Neural cell (in vitro differentiated cells): ENCODE measurements at regions not wholly inside any gene's neighbourhood (a gene's known extent, or its start where the extent isn't known, plus 50 kb on each side); places are given as distances from the start of the nearest gene placed in this dataset.

Source experiments
- CTCF ChIP-seq: fragments of 450-650 bp; IDR thresholded peaks from 2 replicates; pipeline ENCODE4 v1.5.1; 2014; ENCODE audit warnings: antibody characterized with exemption, mild to moderate bottlenecking, moderate library complexity; ENCODE audit not compliant: poor library complexity, severe bottlenecking
- EP300 ChIP-seq: fragments of 450-650 bp; conservative IDR thresholded peaks from 2 replicates; pipeline ENCODE4 v1.6.1; 2014; ENCODE audit warnings: antibody characterized with exemption, mild to moderate bottlenecking, moderate library complexity; ENCODE audit not compliant: poor library complexity, severe bottlenecking
- EZH2 ChIP-seq: fragments of 200-600, 300-800 bp; shearing (Covaris generic), sonication (generic); IDR thresholded peaks from 2 replicates; pipeline ENCODE4 v1.6.1; 2014; ENCODE audit warnings: antibody characterized with exemption, low read length, borderline replicate concordance, mild to moderate bottlenecking; ENCODE audit not compliant: insufficient read depth, poor library complexity, severe bottlenecking
- MXI1 ChIP-seq: fragments of 450-650 bp; conservative IDR thresholded peaks from 2 replicates; pipeline ENCODE4 v1.6.1; 2014; ENCODE audit warnings: antibody characterized with exemption, mild to moderate bottlenecking; ENCODE audit not compliant: poor library complexity, severe bottlenecking
- POLR2AphosphoS5 ChIP-seq: IDR thresholded peaks from 2 replicates; pipeline ENCODE4 v1.6.1; 2012
- RAD21 ChIP-seq: fragments of 450-650 bp; conservative IDR thresholded peaks from 2 replicates; pipeline ENCODE4 v1.6.1; 2014; ENCODE audit warnings: antibody characterized with exemption, mild to moderate bottlenecking, moderate library complexity
- REST ChIP-seq: IDR thresholded peaks from 2 replicates; pipeline ENCODE4 v1.6.1; 2012; ENCODE audit warnings: borderline replicate concordance
- SMC3 ChIP-seq: fragments of 450-650 bp; conservative IDR thresholded peaks from 2 replicates; pipeline ENCODE4 v1.6.1; 2014; ENCODE audit warnings: antibody characterized with exemption, mild to moderate bottlenecking, moderate library complexity; ENCODE audit not compliant: poor library complexity
- TAF1 ChIP-seq: IDR thresholded peaks from 2 replicates; pipeline ENCODE4 v1.6.1; 2012; ENCODE audit warnings: low read depth

GRCh38 chr20:39893003-39893685 lies 795.9 kb downstream of the MAFB start:
- TF ChIP-seq CTCF (no peak), TAF1 (no peak), RAD21 (no peak), POLR2AphosphoS5 (no peak), REST (no peak), EZH2 (no peak), EP300 (no peak), MXI1 (no peak), SMC3 (no peak)
